ENCODE measurements at regions not wholly inside any gene's neighbourhood (a gene's known extent, or its start where the extent isn't known, plus 50 kb on each side); places are given as distances from the start of the nearest gene placed in this dataset.

DNA sequence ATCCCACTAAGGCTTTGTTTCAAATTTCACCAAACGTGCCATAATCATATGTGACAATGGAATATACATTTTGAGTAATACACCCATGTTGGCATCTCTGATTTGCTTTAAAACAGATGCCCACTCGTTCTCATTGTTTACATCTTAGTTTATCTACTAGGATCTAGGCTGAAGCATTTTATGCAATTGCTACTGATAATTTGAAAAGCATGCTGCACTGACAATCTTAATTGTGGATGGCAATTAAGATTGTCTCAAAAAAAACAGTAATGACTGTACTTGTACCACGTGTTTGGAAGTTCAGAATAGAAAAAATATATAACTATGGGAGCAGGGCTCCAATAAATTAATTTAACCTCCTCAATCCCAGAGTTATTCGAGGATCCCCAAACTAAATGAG lies 136.8 kb downstream of the CRPPA start:
- no peak for ATAC-seq (ENCODE audit: low FRiP score)
- TF ChIP-seq CTCF (IDR thresholded peaks at IDR 0.05) = no peak
- DNase-seq (ENCODE audit: low spot score) = no peak

- no peak for TF ChIP-seq CTCF (IDR thresholded peaks at IDR 0.05)
- DNase-seq (ENCODE audit: low spot score) = no peak
- no peak for ATAC-seq (ENCODE audit: low FRiP score)
These were observed 143.1 kb downstream of the CRPPA start for GRCh38 chr7:16278167-16278787.

DNA sequence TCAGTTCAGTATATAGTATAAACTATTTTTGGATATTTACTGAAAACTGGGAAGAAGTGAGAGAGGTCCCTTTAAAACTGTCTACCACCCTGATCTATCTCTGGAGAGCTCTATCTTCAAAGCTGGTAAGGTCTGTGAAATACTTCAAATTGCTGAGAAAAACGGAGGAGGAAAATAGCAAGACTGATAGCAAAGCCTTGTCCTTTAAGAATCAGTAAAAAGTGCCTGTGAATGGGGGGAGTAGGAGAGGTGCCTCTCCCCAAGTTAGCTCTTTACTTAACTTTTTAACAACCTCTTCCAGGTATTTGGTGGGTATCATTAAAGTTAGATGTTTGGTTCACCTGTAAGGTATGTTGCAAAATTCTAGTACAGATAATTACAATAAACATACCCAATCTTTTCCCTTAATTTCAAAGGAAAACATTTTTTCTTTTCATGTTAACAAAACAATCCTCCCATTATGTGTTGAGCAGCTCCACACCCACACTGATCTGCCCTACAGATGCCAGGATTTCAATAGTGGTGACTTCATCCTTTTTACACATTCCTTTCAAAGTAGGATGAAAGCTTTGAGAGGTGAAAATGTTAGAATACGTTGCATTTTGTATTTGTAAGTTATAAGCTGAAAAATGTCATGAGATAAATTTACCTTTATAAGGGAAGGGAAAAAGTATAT lies 149.2 kb downstream of the CRPPA start:
- DNase-seq (ENCODE audit: low spot score) = no peak
- no peak for TF ChIP-seq CTCF (IDR thresholded peaks at IDR 0.05)

GRCh38 chr7:16271355-16271915 lies 149.9 kb downstream of the CRPPA start:
- ATAC-seq (ENCODE audit: low FRiP score) = no peak
- no peak for DNase-seq (ENCODE audit: low spot score)
- TF ChIP-seq CTCF (IDR thresholded peaks at IDR 0.05) = no peak

More for the DNA sequence above, 149.2 kb downstream of the CRPPA start:
- ATAC-seq (ENCODE audit: low FRiP score) = no peak

GRCh38 chr7:16270844-16271243 lies 150.5 kb downstream of the CRPPA start:
- ATAC-seq (ENCODE audit: low FRiP score) = no peak

DNA sequence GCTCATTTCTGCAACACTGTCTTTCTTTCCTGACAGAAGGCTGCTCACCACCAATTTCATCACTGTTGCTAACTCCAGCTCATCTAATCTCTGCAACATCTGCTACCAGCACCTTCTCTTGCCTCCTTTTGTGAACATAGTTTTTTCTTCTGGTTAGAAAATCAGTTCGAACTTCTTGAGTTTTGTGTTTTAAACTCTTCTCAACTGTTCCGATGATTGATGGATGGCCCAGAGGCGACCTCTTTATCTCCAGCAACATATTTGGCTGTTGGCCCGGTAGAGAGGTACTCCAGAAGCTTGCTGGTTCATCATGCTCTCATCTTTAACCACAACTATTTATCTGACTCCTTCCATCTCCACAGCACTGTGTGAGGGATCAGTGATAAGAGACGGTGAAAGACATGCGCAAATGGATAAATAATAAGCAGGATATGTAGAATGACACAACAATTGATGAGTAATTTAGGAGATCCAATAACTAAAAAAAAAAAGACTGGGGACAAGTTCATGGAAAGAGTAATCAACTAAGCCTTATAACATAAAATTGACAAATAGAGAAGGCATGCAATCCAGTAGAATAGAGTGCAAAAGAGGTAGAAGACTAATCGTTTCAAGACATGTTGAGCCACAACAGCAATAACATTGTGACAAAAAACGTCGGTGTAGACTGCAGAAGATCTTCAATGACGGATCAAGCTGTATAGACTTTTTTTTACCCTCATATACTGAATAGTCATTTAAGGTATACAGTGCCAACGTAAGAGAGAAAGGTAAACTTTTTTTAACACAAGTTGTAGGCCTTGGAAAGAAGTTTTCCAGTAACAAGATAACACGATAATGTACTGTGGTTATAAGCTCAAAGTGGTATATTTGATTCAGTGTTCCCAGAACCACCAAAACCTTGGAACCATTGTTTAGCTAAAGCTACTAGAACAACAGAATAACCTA lies 152.2 kb downstream of the CRPPA start:
- ATAC-seq (ENCODE audit: low FRiP score) (no peak), DNase-seq (ENCODE audit: low spot score) (no peak)
- no peak for TF ChIP-seq CTCF (IDR thresholded peaks at IDR 0.05)

More at GRCh38 chr7:16270844-16271243, 150.5 kb downstream of the CRPPA start:
- DNase-seq (ENCODE audit: low spot score) = no peak
- TF ChIP-seq CTCF (IDR thresholded peaks at IDR 0.05) = no peak
